ENCODE measurements at regions not wholly inside any gene's neighbourhood (a gene's known extent, or its start where the extent isn't known, plus 50 kb on each side); places are given as distances from the start of the nearest gene placed in this dataset.

GRCh38 chr16:54568906-54569807, 282.6 kb upstream of the IRX3 start:
- no peak for DNase-seq

DNA sequence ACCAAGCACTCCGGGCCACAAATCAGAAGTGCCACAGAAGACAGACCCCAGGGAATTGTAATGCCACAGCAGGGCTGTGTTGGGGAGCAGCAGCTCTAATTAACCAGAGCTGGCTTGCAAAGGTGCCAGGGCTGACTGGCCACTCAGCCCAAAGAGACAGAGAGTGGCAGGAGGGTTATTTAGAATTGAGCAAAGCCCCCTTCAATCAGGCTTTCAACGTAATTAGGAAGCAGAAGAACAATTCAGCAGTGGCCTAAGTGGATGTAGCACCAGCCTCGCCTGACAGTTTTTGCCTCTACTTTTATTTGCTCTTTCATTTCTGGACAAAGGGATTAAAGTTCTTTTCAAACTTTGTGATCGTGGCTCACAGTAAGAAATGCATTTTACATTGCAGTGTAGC, 278.3 kb upstream of the IRX3 start:
- DNase-seq, result no peak

- DNase-seq, result no peak
These were observed 268.0 kb upstream of the IRX3 start for GRCh38 chr16:54554581-54554980.

DNA sequence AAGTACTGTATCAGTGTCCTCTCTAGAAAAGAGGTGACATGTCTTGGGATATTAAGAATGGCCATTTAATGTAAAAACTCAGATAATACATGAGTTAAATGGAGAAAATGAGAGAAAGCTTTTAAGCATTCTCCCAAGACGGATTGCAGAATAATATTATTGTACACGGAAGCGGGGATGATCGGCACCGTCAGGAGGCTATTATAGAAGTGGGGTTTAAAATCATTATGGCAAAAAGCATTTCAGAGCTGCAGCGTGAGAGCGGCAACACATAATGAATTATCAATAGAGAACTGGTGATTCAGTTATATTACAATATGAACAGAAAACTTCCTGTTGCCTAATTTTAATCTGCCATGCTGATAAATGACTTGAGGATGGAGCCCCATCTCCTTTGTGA, 261.7 kb upstream of the IRX3 start:
- DNase-seq, result no peak

- DNase-seq, result no peak
These were observed 260.5 kb upstream of the IRX3 start for GRCh38 chr16:54547052-54547451.

- DNase-seq, result no peak
These were observed 259.9 kb upstream of the IRX3 start for GRCh38 chr16:54546521-54546920.

GRCh38 chr16:54545854-54546511, 259.4 kb upstream of the IRX3 start:
- DNase-seq, result no peak

DNA sequence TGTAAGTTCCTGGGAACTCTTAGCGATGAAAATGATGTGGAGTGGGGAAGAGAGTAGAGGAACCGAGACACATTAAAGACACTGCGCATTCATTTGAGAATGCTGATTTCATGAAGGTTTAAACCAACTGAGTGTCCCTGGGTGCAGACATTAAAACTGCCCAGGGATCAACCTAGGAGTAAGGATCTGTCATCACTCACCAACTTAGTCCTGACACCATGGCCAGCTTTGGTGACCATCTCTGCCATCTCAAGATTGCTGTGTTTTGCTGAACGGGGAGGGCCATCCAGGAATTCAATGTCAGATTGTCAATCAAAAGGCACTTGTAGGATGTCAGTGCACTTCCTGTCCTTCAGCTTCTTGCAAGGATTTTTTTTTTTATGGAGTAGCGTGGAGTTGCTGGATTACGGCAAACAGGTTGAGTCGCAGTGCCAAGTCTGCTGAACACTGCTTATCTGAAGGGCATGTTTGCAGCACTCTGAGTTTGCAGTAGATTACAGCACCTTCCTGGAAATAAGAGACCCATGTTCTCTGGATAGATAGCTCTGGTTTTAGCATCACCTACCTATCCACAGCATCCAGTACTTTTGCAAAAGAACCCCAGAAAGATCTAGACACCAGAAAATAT, 258.1 kb upstream of the IRX3 start:
- DNase-seq, result no peak

- no peak for DNase-seq
These were observed 256.4 kb upstream of the IRX3 start for GRCh38 chr16:54542805-54543505.

GRCh38 chr16:54540525-54541180, 254.1 kb upstream of the IRX3 start:
- no peak for DNase-seq

DNA sequence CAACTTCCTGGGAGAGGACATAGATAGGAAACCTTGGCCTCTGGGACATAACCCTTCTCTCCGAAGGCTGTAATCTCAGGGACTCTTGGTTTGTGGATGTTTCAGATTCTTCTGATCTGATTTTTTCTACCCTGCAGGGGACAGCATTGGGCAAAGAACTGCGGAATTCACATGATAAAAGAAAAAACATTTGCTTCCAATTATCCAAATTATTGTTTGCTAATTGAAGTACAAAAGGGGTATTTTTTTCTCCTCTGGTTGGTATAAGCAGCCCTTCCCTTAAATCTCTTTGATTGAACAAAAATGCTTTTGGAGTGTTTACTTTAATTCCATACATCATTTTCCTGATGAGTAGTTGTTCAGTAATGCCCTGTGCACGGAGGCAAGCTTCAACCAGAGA, 251.7 kb upstream of the IRX3 start:
- DNase-seq, result no peak

DNA sequence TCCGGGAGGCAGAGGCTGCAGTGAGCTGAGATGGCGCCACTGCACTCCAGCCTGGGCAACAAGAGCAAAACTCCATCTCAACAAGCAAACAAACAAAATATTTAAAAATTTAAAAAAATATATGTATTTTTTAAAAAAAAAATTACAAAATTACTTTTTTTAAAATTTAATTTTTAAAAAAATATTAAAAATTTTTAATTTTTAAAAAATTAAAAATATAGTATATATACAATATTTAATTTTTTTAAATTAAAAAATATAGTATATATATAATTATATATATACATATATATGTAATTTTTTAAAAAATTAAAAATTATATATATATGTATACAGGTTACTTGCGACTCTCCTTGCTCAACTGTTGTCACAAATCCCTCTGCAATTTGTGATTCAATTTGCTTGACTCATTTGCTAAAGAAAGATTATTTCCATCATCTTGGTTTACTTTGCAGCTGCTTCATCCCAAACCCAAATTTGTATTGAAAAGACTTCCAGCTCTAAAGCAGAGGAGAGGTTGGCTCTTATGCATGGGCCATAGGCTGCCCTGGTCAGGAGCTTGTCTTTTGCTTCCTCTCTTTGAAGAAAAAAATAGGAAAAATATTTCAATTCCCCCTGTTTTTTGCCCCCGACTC, 247.4 kb upstream of the IRX3 start:
- DNase-seq, result no peak

DNA sequence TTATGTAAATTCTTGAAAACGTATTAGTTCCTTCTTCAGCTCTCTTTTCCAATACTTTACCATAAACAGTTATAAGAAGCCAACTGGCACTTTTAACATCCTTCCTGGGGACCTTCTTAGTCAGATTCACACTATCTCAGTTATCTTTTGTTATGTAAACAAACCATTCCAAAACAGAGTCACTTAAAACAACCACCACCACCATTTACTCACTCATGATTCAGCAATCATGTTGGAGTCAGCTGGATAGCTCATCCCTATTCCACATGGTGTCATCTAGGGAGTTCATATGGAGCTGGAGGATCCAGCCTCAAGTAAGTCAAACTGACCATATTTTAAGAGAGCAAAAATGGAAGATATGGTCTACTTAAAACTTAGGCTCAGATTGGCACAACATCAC, 240.3 kb upstream of the IRX3 start:
- no peak for DNase-seq

DNA sequence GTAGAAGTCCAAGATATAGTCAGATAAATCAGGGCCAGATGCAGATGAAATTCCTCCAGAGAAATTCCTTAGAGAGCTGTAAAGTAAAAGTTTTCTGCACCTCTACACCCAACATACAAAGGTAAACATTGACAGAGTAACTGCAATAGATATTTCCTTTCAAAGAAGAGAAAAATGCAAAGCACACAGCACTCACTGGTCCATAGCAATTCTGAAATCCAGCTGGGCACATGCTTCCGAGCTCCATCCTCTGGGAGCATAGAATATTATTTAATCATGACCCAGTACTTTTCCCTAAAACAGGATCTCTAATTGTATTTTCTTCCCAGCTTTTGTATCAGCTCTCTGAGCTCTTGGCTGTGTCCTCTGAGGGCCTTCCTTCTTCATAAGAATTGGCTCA, 239.5 kb upstream of the IRX3 start:
- no peak for DNase-seq

- DNase-seq, result no peak
These were observed 238.5 kb upstream of the IRX3 start for GRCh38 chr16:54525104-54525503.

- DNase-seq, result no peak
These were observed 236.0 kb upstream of the IRX3 start for GRCh38 chr16:54522584-54522983.

- no peak for DNase-seq
These were observed 234.7 kb upstream of the IRX3 start for GRCh38 chr16:54521327-54521726.

DNA sequence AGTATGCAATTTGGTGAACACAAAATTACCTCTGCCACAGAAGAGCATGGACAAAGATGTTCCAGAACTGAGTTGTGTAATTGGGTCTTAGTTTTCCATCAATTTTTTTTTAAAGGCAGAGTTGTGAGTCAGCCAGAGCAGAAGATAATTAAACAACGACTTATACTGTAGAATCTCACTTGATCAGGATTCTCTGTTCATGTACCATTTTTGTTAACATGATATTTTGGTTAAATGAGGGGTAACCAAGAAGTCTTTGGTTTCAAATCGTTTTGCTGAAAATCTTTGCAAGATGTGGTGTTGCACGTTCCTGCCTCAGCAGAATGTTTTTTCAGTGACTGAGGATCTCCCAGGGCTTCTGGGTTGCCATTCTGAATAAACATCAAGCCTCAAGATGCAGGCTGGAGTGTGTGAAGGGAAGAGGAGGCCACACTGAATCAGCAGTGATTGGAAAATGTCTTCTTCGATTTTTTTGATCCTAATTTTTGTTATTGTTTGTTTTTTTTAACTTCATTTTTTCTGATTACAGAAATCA, 232.6 kb upstream of the IRX3 start:
- no peak for DNase-seq

DNA sequence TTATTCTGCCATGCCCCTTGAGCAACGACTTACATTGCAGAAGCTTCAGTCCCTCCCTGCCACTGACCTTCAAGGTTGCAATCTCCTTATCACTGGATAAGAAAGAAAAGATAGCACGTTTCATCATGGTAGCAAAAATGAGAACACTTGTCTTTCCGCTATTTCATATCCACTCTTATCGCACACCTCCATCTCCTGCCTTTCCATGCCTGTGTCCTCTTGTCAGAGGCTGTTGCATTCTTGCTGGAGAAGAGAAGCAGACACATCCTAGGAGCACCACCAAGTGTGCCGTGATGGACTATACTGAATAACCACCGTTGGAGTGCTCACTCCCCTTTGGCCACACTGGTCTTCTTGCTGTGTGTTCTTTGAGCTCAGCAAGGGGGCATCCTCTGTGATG, 230.6 kb upstream of the IRX3 start:
- DNase-seq, result no peak

- DNase-seq, result no peak
These were observed 225.9 kb upstream of the IRX3 start for GRCh38 chr16:54512467-54512995.

DNA sequence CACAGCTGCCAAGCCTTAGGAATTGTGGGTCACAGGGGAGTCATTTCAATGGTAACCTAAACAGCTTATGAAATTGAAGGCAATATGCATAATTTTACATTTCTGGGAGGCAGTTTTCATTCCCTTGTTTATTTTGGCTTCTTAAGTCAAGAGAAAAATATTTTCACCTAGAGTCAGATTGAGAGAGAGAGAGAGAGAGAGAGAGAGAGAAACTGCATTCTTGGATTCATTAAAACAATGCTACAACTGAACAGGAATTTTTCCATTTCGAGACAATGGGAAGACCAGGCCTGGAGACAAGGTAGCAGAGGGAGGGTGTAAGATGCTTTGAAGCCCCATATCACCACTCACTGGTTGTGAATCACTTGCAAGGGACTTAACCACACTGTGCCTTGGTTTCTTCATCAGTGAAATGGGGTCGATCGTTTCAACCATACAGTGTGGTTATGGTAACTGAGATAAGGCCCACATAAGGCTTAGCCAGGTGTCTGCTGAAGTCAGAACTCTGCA, 224.7 kb upstream of the IRX3 start:
- no peak for DNase-seq

All from RPMI8226 (cell line).